Ishikawa (cell line): ENCODE measurements at regions not wholly inside any gene's neighbourhood (a gene's known extent, or its start where the extent isn't known, plus 50 kb on each side); places are given as distances from the start of the nearest gene placed in this dataset.

ENCODE experiments used
- CEBPB ChIP-seq: IDR thresholded peaks from 2 replicates; pipeline ENCODE4 v1.6.1; 2012
- CREB1 ChIP-seq: IDR thresholded peaks from 2 replicates; pipeline ENCODE4 v1.6.1; 2012; ENCODE audit warnings: low read depth
- FOXM1 ChIP-seq: IDR thresholded peaks from 2 replicates; pipeline ENCODE4 v1.6.1; 2012; ENCODE audit warnings: low read depth, borderline replicate concordance
- TAF1 ChIP-seq: IDR thresholded peaks from 2 replicates; pipeline ENCODE4 v1.6.1; 2012; ENCODE audit warnings: low read depth, mild to moderate bottlenecking
- YY1 ChIP-seq: IDR thresholded peaks from 2 replicates; pipeline ENCODE4 v1.6.1; 2012; ENCODE audit warnings: low read depth
- ZBTB7A ChIP-seq: IDR thresholded peaks from 2 replicates; pipeline ENCODE4 v1.6.1; 2012; ENCODE audit warnings: low read depth
- TF ChIP-seq, protein P1 (sequence below): IDR thresholded peaks from 2 replicates; pipeline ENCODE4 v1.6.1; 2012; ENCODE audit warnings: low read depth, mild to moderate bottlenecking
- TF ChIP-seq, protein P2 (sequence below): IDR thresholded peaks from 2 replicates; pipeline ENCODE4 v1.6.1; 2012

DNA sequence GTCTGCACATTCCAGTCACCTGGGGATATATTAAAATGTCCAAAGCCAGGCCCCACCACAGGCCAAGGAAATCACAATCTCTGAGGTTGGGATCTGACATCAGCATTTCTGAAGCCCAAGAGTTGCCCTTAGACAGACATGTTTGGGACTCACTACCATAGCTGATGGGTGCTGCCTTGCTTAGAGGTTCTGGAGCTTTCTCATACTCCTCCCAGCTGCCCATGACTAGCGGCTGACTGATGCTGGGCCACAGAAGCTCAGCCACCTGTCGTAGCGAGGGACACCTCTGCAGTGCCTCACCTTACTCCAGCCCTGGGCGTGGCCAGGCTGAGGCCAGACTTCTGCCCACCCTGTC is 58.8 kb upstream of the XCR1 start:
- TF ChIP-seq YY1 (no peak), CREB1 (no peak), TAF1 (no peak), ZBTB7A (no peak), FOXM1 (no peak), CEBPB (no peak)
- TF ChIP-seq, protein P1, sequence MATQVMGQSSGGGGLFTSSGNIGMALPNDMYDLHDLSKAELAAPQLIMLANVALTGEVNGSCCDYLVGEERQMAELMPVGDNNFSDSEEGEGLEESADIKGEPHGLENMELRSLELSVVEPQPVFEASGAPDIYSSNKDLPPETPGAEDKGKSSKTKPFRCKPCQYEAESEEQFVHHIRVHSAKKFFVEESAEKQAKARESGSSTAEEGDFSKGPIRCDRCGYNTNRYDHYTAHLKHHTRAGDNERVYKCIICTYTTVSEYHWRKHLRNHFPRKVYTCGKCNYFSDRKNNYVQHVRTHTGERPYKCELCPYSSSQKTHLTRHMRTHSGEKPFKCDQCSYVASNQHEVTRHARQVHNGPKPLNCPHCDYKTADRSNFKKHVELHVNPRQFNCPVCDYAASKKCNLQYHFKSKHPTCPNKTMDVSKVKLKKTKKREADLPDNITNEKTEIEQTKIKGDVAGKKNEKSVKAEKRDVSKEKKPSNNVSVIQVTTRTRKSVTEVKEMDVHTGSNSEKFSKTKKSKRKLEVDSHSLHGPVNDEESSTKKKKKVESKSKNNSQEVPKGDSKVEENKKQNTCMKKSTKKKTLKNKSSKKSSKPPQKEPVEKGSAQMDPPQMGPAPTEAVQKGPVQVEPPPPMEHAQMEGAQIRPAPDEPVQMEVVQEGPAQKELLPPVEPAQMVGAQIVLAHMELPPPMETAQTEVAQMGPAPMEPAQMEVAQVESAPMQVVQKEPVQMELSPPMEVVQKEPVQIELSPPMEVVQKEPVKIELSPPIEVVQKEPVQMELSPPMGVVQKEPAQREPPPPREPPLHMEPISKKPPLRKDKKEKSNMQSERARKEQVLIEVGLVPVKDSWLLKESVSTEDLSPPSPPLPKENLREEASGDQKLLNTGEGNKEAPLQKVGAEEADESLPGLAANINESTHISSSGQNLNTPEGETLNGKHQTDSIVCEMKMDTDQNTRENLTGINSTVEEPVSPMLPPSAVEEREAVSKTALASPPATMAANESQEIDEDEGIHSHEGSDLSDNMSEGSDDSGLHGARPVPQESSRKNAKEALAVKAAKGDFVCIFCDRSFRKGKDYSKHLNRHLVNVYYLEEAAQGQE: no peak
- TF ChIP-seq, protein P2, sequence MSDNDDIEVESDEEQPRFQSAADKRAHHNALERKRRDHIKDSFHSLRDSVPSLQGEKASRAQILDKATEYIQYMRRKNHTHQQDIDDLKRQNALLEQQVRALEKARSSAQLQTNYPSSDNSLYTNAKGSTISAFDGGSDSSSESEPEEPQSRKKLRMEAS: no peak
